ENCODE measurements at regions not wholly inside any gene's neighbourhood (a gene's known extent, or its start where the extent isn't known, plus 50 kb on each side); places are given as distances from the start of the nearest gene placed in this dataset.

DNA sequence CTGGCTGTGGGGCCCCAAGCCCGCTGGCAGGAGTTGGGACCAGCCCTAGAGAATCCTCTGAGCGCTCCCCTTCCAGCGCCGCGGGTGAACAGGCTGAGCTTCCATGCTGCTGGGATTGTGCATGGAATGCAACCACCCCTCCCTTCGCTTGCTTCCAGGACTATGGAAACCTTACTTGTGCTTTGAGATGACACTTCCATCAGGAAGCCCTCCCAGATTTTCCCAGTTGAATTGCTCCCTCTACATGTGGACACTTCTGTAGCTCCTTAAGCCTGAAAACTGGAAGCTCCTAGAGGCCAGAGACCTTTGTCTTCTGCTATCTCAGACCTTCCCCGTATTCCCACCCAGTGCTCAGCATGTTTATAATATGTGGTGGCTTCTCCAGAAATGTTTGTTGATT lies 213.2 kb upstream of the RPL38 start:
- no peak for DNase-seq

- DNase-seq = no peak
Observed at GRCh38 chr17:73991260-73991659, 212.2 kb upstream of the RPL38 start.

DNA sequence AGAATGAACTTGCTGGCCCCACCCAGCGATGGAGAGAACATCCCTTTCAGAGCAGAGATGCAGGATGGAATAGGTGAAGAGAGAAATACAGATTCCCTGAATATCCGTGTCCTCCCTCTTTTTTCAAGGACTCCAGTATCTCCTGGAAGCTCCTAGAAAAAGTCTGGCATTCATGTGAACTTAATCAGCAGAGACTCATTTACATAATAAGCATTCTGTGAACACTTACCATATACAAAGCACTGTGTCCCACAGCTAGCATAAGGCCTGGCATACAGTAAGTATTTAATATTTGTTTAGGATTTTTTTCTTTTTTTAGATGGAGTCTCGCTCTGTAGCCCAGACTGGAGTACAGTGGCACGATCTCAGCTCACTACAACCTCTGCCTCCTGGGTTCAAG lies 208.5 kb upstream of the RPL38 start:
- DNase-seq = no peak

DNA sequence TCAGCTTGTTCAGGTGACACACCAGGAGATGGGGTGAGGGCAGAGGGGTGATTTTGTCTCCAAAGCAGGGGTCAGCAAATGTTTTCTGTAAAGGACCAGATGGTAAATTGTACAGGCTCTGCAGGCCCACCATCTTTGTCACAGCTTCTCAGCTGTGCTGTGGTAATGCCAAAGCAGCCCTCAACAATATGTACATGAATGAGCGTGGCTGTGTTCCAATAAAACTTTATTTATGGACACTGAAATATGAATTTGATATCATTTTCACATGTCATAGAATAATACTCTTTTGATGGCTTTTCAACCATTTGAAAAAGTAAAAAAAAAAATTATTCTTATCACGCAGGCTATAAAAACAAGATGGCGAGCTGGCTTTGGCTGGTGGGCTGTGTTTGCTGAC lies 206.4 kb upstream of the RPL38 start:
- DNase-seq = no peak

GRCh38 chr17:73998249-73998648 lies 205.2 kb upstream of the RPL38 start:
- no peak for DNase-seq

GRCh38 chr17:73998653-73999645 lies 204.5 kb upstream of the RPL38 start:
- DNase-seq = peak in 3 of 5 experiments; percentile 43 to 48 (median 44)

GRCh38 chr17:74001145-74001544 lies 202.3 kb upstream of the RPL38 start:
- DNase-seq = no peak

DNA sequence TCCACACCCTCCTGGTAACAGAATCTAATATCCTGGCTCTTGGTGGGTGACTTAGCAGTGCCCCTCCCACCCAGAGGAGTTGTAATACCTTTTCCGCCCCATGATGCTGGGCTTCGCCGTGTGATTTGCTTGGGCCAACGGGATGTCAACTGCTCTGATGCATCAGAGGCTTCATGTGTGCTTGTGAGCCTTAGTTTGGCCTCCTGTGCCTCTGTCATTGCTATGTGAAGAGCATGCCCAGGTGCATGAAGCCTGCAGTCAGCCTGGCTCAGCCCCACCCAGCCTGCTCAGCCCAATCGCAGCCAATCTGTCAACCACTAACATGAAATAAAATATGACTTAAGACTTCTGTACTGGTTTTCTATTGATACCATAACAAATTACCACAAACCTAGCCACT lies 201.2 kb upstream of the RPL38 start:
- no peak for DNase-seq

GRCh38 chr17:74004056-74004455 lies 199.4 kb upstream of the RPL38 start:
- no peak for DNase-seq

- DNase-seq = no peak
Observed at GRCh38 chr17:74005790-74006189, 197.7 kb upstream of the RPL38 start.

GRCh38 chr17:74006371-74006770 lies 197.1 kb upstream of the RPL38 start:
- no peak for DNase-seq

DNA sequence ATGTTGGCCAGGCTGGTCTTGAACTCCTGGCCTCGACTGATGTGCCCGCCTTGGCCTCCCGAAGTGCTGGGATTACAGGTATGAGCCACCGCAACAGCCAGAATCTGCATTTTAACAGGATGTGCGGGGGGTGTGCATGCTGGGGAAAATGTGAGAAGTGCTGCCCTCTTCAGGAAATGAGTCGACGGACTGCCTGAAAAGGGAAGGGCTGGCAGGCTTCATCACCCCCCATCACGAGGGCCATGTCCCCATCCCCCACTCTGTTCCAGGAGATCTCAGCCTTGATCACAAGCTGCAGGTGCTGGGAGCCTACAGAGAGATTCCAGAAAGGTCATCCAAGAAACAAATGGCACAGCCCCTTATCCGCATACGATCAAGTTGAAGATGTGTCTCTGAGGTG lies 195.3 kb upstream of the RPL38 start:
- DNase-seq = peak in 1 of 5 experiments; percentile 66

DNA sequence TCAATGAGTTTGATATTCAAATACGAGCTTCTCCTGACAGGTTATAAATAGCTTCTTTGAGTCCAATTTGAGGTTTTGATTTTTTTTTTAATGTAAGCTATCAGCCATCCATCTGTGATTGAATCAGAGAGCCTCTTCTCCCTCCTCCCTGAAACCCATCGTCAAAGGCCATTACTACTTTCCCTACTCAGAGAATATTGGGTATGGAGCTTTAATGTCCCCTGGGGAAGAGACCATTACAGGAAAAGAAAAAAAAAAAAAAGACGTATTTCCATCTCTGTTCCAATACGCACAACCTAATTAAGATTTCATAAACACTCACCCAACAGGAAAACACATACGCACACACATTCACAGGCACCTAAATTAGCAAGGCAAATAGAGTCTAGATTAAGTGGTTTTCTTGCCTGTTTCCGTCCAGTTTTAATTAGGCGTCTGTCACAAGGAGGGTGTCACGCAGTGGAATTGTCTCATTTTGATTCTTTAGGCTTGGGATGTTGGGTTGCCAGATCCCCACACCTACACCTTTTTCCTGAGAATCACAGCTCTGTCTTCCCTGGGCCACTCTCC lies 194.3 kb upstream of the RPL38 start:
- no peak for DNase-seq

- DNase-seq = no peak
Observed at GRCh38 chr17:74010903-74011302, 192.6 kb upstream of the RPL38 start.

DNA sequence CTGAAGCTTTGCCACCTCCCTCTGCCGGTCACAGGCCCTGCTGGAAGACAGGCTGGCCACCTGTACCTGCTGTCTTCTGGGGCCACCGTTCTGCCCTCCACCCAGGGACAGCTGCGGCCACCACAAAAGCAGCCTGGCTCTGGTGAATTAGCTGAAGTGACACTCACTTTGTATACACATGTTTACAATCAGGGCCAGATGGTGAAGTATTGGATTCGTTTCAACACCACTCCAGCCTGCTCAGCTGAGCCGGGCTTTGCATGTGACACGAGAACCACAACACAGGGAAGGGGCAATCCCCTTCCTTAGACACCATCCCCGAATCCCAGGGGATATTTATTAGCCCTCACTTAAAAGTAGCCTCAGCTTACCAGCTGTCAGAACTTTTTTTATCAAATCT lies 191.5 kb upstream of the RPL38 start:
- no peak for DNase-seq

DNA sequence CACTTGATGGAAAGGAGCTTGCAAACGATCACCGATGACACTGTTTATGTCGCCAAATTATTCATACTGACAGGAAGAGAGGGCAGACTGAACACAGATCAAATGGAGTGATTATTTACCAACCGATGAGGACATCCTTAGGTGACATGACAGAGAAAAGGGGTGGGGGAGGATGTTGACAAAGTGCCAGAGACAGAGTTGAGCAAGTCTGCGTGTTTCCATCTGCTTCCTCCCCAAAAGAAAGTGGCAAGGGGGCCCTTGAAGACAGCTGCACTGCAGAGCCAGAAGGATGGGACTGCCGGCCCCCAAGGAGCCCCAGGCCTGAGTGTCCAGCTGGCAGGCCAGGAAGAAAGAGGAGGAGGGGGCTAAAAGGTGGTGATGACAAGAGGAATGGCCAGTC lies 191.0 kb upstream of the RPL38 start:
- DNase-seq = peak in 2 of 5 experiments; percentile 14 to 95

DNA sequence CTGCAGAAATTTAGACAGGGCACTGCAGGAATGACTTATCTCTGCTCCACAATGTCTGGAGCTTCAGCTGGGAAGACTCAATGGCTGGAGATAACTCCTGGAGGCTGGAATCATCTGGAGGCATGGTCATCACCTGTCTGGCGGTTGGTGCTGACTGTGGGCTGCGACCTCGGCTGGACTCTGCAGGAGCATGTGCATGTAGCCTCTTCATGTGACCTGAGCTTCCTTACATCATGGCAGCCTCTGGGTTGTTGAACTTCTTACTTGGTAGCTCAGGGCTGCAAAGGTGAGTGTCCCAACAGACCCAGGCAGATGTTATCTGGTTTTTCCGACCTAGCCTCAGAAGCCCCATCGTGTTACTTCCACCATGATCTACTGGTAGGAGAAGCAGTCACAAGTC lies 188.2 kb upstream of the RPL38 start:
- DNase-seq = no peak

GRCh38 chr17:74015990-74016389 lies 187.5 kb upstream of the RPL38 start:
- DNase-seq = no peak

DNA sequence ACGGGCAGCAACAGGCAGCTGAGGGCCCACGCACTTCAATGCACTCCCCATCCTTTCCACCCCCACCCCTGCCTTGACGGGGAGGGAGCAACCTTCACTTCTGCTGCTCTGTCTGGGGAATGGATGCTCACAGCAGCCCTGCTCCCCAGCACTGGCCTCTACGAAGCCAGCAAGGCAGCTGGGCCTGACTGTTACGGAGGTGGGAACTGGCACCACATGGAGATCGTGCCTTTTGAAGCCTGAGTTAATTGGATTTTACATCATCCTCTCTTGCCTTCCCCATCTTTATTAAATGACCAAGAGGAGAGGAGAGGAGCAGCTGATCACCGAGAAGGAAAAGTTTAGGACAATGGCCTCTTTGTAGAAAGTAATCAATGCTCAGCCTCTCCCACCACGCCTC lies 187.0 kb upstream of the RPL38 start:
- DNase-seq = no peak

DNA sequence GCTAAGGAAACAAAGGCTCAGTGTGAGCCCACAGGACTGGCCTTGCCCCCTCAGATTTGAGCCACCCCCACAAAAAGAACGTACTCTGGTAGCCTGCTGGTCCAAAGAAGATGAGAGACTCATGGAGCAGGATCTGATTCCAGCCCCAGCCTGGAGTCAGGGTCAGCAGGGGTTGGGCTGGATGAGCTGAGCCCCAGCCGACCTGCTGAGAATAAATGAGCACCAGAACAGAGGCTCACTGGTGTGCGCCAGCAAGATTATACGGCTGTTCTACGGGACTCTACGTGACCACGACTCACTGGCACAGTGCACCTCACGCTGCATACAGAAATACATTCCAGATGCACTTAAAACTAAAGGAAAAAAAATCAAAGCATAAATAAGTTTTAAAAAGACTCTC lies 186.0 kb upstream of the RPL38 start:
- DNase-seq = no peak

DNA sequence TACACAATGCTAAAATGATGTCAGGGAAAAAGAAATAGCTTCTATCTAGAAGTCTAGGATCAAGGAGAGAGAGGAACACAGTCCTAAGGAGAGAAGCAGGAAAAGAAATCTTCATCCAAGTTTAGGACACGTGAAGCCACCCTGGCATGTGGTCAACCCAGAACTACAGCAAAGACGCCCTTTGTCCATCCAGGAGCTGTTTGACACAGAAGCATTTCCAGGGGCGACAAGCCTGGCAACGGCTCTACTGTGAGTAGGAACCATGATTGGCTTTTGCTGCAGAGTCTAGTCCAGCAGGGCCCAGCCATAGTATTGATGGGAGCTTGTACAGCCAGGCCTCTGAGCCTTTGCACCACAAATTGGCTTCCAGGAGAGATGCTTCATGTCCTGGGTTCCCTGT lies 185.4 kb upstream of the RPL38 start:
- DNase-seq = no peak

DNA sequence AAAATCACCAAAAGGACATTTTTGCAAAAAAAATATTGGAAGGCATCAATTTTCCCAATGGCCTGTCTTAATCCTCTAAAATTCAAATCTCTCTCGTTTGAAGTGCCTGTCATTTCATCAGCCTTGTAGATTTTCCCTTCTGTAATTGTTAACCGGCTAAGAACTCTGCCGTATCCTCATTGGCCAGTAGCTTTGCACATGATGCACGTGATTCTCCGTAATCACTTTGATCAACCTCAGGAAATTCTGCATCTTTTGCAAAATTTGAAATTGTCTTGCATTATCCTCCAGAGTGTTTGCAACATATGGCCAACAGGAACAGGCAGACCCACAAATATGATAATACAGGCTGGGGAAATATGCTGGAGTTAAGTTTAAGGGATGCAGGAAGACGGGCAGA lies 184.2 kb upstream of the RPL38 start:
- peak in 1 of 5 experiments; percentile 56 for DNase-seq

- DNase-seq = peak in 1 of 5 experiments; percentile 19
Observed at GRCh38 chr17:74019860-74020259, 183.6 kb upstream of the RPL38 start.

- no peak for DNase-seq
Observed at GRCh38 chr17:74020522-74020921, 183.0 kb upstream of the RPL38 start.
